OCI-M1 (cell line): ENCODE measurements at regions not wholly inside any gene's neighbourhood (a gene's known extent, or its start where the extent isn't known, plus 50 kb on each side); places are given as distances from the start of the nearest gene placed in this dataset.

Experiments
- DNase-seq: peaks from one replicate; lab custom pipeline; 2025; lab: John Stamatoyannopoulos, UW

DNA sequence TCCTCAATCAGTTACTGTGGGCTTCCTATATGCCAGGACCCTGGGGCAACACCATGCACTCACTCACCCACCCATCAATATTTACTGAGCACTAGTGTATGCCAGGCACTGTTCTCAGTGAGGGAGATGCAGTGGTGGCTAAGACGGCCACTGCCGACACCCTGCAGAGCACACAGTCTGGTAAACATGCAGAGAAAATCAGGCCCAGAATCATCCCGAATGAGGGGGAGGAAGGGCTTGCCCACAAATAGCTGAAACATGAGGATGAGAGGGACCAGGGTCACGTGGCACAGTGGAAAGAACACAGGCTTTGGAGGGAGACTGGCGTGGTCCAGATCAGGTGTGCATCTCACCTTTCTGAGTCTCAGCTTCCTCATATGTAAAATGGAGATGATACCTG, 89.2 kb upstream of the IGSF21 start:
- DNase-seq: no peak

DNA sequence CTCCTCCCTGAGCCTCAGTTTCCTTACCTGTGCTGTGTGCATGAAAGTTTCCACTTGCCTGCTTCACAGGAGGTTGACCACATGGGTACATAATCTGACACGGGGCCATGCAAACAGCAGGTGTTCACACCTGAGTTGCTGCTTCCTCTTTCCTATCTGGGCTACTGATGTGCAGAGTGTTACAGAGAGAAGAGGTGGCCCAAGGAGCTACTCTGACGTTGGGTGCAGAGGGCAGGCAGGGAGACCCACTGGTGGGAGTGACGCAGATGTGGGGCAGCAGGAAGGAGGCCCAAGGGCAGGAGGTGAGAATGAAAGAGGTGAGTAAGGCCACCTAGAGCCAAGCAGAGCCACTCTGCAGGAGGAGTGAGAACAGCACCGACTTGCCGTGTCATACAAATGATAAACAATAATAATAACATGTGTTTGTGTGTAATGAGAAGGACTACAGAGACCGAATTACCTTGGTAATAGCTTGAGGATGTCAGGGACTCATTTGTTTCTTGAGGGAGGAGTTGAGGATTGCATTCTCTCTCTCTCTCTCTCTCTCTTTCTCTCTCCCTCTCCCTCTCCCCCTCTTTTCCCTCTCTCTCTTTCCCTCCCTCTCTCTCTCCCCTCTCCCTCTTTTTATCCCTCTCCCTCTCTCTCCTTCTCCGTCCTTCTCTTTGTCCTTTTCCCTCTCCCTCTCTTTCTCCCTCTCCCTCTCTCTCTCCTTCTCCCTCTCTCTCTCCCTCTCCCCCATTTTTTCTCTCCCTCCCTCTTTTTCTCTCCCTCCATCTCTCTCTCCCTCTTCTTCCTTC, 87.4 kb upstream of the IGSF21 start:
- no peak for DNase-seq

DNA sequence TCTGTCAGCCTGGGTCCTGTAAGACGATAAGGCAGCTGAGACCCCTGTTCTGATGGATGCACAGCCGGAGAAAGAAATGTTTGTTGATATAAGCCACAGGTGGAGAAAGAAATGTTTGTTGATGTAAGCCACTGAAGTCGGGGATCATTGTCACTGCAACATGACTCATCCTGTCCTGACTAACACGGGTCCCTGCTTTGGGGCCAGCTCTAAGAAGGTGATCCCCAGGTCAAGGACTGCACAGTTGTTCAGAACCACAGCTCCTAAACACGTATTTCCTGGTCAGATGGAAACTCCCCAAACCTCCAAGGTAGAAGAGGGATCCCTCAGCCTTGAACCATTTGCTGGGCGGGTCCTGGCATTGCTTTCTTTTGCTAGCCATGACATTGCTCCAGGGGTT, 86.4 kb upstream of the IGSF21 start:
- no peak for DNase-seq

GRCh38 chr1:18032172-18032859, 75.3 kb upstream of the IGSF21 start:
- no peak for DNase-seq

DNA sequence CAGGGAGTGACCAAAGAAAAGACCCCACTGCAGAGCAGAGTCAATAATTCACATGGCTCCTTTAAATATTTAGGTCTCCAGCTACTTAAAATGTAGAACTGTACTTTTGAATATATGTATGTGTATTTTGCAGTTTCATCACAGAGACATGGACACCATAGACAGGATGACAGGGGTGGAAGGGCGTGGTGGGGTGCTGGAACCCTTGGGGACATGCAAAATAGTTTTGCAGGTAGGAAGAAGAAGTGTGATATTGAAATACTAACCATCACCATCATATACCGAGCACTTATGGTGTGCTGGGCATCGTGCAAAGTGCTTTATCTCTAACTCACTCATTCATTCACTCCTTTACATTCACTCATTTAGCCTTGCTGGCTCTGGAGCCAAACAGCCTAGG, 72.5 kb upstream of the IGSF21 start:
- DNase-seq: no peak

GRCh38 chr1:18037651-18038050, 69.9 kb upstream of the IGSF21 start:
- DNase-seq: no peak

DNA sequence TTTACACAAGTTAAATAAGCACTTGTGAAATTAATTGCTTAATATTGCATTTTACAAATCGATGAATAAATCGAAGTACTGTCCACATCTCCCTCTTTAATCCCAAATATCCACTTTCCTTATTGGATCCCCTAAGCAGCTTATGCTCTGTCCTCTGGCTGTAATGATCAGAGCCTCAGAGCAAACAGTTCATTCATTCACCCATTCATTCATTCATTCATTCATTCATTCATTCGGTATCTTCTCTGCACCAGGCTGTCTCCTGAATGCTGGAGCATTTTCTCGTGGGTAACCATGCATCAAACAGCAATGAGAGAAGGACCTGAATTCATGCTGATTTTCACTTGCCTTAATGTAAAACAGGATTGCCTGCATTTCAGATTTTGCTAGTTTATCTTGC, 69.5 kb upstream of the IGSF21 start:
- no peak for DNase-seq

GRCh38 chr1:18039102-18039501, 68.5 kb upstream of the IGSF21 start:
- no peak for DNase-seq

- no peak for DNase-seq
Observed at GRCh38 chr1:18041102-18041501, 66.5 kb upstream of the IGSF21 start.

DNA sequence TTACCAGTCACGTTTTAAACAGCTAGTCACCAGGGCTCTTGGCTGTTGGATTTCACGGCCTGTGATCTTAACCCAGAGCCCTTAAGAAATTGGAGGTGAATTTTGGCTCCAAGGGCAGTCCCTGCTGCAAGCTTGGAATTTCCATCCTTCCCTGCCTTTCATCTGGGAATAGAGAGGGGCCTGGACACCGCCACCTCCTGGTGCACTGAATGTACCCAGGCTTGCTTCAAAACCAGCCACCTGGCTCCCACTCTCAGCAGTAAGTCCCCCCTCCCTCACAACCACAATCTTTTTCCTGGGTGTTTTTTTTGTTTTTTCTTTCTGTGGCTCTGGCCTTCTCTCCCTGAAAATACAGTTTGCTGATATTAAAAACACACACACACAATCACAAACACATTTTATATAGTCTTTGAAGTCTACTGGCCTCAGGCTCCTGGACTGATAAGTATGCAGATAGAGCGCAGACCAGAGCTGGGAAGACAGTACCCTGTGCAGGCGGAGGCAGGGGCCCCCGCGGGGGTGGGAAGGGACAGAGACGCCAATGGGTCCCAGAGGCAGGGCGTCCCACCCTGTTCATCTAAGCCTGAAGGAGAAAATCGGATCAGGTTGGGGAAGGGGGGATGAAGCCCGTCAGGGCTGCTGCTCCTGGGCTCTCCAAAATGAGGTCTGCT, 65.8 kb upstream of the IGSF21 start:
- no peak for DNase-seq

DNA sequence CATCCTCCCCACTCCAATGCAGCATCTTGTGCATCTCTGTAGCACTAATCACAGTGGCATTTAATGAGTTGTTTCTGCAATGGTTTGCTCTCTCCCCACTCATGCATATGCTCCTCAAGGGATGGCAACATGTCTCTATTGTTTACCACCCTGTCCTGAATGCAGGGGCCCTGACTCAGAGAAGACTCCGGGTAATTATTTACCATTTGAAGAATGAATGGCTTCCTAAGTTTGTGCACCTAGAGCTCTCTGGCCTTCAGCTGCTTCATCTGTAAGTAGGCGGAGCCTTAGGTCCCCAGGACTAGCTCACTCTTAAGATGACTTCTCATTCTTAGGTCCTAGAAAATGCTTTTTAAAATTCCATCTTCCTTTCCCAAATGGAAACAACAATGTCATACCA, 63.7 kb upstream of the IGSF21 start:
- no peak for DNase-seq

- no peak for DNase-seq
Observed at GRCh38 chr1:18045203-18045602, 62.4 kb upstream of the IGSF21 start.

GRCh38 chr1:18045621-18046020, 62.0 kb upstream of the IGSF21 start:
- DNase-seq: no peak

DNA sequence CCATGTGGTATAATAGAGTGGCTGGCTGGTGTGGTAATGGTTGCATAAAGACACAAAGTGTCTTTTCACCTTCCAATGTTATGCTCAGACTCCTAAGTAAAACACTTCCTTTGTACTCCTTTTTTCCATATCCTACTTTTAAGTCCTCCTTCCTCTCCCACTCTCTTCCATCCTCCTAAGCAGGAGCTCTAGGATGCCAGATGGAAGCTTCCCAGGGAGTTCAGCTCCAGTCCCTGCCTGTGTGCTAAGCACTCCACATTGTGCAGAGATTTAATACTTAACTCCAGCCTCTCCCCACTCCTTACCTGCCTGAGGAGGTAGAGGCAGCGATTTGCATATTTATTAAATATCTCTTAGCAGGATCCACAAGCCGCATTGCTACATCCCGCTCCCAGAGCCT, 60.5 kb upstream of the IGSF21 start:
- no peak for DNase-seq

- no peak for DNase-seq
Observed at GRCh38 chr1:18049228-18049627, 58.4 kb upstream of the IGSF21 start.

- DNase-seq: no peak
Observed at GRCh38 chr1:18052671-18053070, 54.9 kb upstream of the IGSF21 start.

DNA sequence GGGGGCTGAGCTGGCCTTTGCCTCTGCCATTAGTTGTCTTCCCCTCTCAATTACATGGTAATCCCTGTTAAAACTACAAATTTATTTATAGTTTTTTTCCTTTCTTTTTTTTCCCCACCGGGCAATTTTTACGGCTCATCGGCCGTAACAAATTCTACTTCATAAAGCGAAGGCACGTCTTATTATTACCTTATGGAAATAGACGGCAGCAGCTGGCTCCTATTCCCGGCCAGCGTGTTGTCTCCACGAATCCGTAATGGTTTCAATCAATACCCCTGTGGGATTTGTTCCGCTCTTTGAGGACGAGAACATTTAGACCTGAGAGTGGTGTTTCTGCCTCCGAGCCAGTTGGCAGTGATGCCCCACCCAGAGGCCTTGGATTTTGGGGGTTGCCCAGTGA, 52.4 kb upstream of the IGSF21 start:
- no peak for DNase-seq

- DNase-seq: no peak
Observed at GRCh38 chr1:18056545-18056944, 51.1 kb upstream of the IGSF21 start.

DNA sequence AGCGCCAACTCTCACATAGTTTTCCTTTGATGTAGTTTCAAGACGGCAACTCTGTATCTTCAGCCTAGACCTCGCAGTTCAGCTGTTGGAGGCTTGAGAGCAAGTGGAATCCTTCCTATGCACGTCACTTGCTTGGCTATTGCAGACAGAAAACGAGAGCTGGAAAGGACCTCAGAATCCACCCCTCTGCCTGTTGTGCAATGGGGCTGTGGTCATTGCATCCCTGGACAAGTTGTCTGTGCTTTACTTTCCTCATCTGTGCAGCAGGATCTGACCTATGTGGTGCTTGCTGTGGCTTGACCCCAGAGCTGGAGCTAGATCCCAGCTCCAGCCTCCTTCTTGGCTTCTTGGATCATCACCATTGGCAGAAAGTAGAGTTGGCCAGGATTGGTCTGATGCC, 50.0 kb upstream of the IGSF21 start:
- no peak for DNase-seq
